ENCODE measurements at regions not wholly inside any gene's neighbourhood (a gene's known extent, or its start where the extent isn't known, plus 50 kb on each side); places are given as distances from the start of the nearest gene placed in this dataset.

GRCh38 chr5:167168971-167169370 lies 1122.5 kb upstream of the WWC1 start:
- Histone ChIP-seq H2BK5ac (ENCODE audit: low read depth, low read length, poor library complexity, severe bottlenecking) (no peak overlapping the region), H4K91ac (ENCODE audit: low read length) (no peak overlapping the region), H3K27ac (ENCODE audit: low read length, poor library complexity, severe bottlenecking) (no peak overlapping the region), H2BK120ac (ENCODE audit: low read depth, low read length) (no peak overlapping the region), H2AFZ (ENCODE audit: low read depth, low read length) (no peak overlapping the region), H2BK15ac (ENCODE audit: low read depth, poor library complexity, severe bottlenecking) (no peak overlapping the region), H3K9ac (ENCODE audit: low read length) (no peak overlapping the region), H3K14ac (ENCODE audit: low read length in 2 of 2) (no peak overlapping the region), H3K4ac (ENCODE audit: low read depth in 1 of 2, low read length in 2 of 2) (no peak overlapping the region), H2AK5ac (ENCODE audit: low read length, severe bottlenecking) (no peak overlapping the region), H3K36me3 (ENCODE audit: control insufficient read depth in 1 of 2, insufficient read depth in 2 of 2, low read depth in 1 of 2, low read length in 2 of 2) (no peaks in the 10 kb centered on the region), H3K27me3 (ENCODE audit: control insufficient read depth in 1 of 2, insufficient read depth in 1 of 2, low read length in 2 of 2) (no peaks in the 10 kb centered on the region), H3K18ac (ENCODE audit: low read depth in 1 of 2, low read length in 2 of 2) (no peak overlapping the region), H2BK12ac (ENCODE audit: low read length in 2 of 2) (no peak overlapping the region), H4K8ac (ENCODE audit: low read length) (no peak overlapping the region), H3K4me2 (ENCODE audit: low read length, poor library complexity, severe bottlenecking) (no peak overlapping the region), H3K79me1 (replicated peaks; ENCODE audit: low read length, poor library complexity, severe bottlenecking) (no peaks in the 10 kb centered on the region), H3K4me1 (ENCODE audit: control insufficient read depth, insufficient read depth, low read depth, low read length) (no peaks in the 10 kb centered on the region), H3K4me3 (ENCODE audit: insufficient read depth in 1 of 2, low read depth in 1 of 2, low read length in 2 of 2) (no peak overlapping the region), H3K9me3 (ENCODE audit: control insufficient read depth, low read length) (no peaks in the 10 kb centered on the region), H3K23ac (ENCODE audit: low read length in 2 of 2) (no peak overlapping the region)
- DNase-seq: no peak
- 91% methylated on average over 6 of the region's 6 CpGs for WGBS

GRCh38 chr5:167171056-167171455 lies 1120.4 kb upstream of the WWC1 start:
- H3K23ac ChIP-seq (ENCODE audit: low read length in 2 of 2): no peak overlapping the region
- no peaks in the 10 kb centered on the region for H3K27me3 ChIP-seq (ENCODE audit: control insufficient read depth in 1 of 2, insufficient read depth in 1 of 2, low read length in 2 of 2)
- H2BK12ac ChIP-seq (ENCODE audit: low read length in 2 of 2): no peak overlapping the region
- no peak overlapping the region for H2BK5ac ChIP-seq (ENCODE audit: low read depth, low read length, poor library complexity, severe bottlenecking)
- H3K27ac ChIP-seq (ENCODE audit: low read length, poor library complexity, severe bottlenecking): no peak overlapping the region
- H2BK120ac ChIP-seq (ENCODE audit: low read depth, low read length): no peak overlapping the region
- no peaks in the 10 kb centered on the region for H3K9me3 ChIP-seq (ENCODE audit: control insufficient read depth, low read length)
- no peak overlapping the region for H2BK15ac ChIP-seq (ENCODE audit: low read depth, poor library complexity, severe bottlenecking)
- no peak overlapping the region for H3K4me3 ChIP-seq (ENCODE audit: insufficient read depth in 1 of 2, low read depth in 1 of 2, low read length in 2 of 2)
- H3K18ac ChIP-seq (ENCODE audit: low read depth in 1 of 2, low read length in 2 of 2): no peak overlapping the region
- H3K4ac ChIP-seq (ENCODE audit: low read depth in 1 of 2, low read length in 2 of 2): no peak overlapping the region
- no peak for DNase-seq
- no peak overlapping the region for H3K4me2 ChIP-seq (ENCODE audit: low read length, poor library complexity, severe bottlenecking)
- H3K9ac ChIP-seq (ENCODE audit: low read length): no peak overlapping the region
- H3K36me3 ChIP-seq (ENCODE audit: control insufficient read depth in 1 of 2, insufficient read depth in 2 of 2, low read depth in 1 of 2, low read length in 2 of 2): no peaks in the 10 kb centered on the region
- 90% methylated on average over 3 of the region's 3 CpGs for WGBS
- no peak overlapping the region for H3K14ac ChIP-seq (ENCODE audit: low read length in 2 of 2)
- no peaks in the 10 kb centered on the region for H3K79me1 ChIP-seq (replicated peaks; ENCODE audit: low read length, poor library complexity, severe bottlenecking)
- no peak overlapping the region for H2AFZ ChIP-seq (ENCODE audit: low read depth, low read length)
- H3K4me1 ChIP-seq (ENCODE audit: control insufficient read depth, insufficient read depth, low read depth, low read length): no peaks in the 10 kb centered on the region
- H4K8ac ChIP-seq (ENCODE audit: low read length): no peak overlapping the region
- H4K91ac ChIP-seq (ENCODE audit: low read length): no peak overlapping the region
- H2AK5ac ChIP-seq (ENCODE audit: low read length, severe bottlenecking): no peak overlapping the region

- Histone ChIP-seq H3K27ac (ENCODE audit: low read length, poor library complexity, severe bottlenecking) (no peak overlapping the region), H3K18ac (ENCODE audit: low read depth in 1 of 2, low read length in 2 of 2) (no peak overlapping the region), H3K9ac (ENCODE audit: low read length) (no peak overlapping the region), H3K4me2 (ENCODE audit: low read length, poor library complexity, severe bottlenecking) (no peak overlapping the region), H2AFZ (ENCODE audit: low read depth, low read length) (no peak overlapping the region), H2BK12ac (ENCODE audit: low read length in 2 of 2) (no peak overlapping the region), H3K27me3 (ENCODE audit: control insufficient read depth in 1 of 2, insufficient read depth in 1 of 2, low read length in 2 of 2) (no peaks in the 10 kb centered on the region), H2BK15ac (ENCODE audit: low read depth, poor library complexity, severe bottlenecking) (no peak overlapping the region), H3K9me3 (ENCODE audit: control insufficient read depth, low read length) (no peaks in the 10 kb centered on the region), H2BK5ac (ENCODE audit: low read depth, low read length, poor library complexity, severe bottlenecking) (no peak overlapping the region), H3K23ac (ENCODE audit: low read length in 2 of 2) (no peak overlapping the region), H3K14ac (ENCODE audit: low read length in 2 of 2) (no peak overlapping the region), H3K36me3 (ENCODE audit: control insufficient read depth in 1 of 2, insufficient read depth in 2 of 2, low read depth in 1 of 2, low read length in 2 of 2) (no peaks in the 10 kb centered on the region), H4K91ac (ENCODE audit: low read length) (no peak overlapping the region), H3K79me1 (replicated peaks; ENCODE audit: low read length, poor library complexity, severe bottlenecking) (no peaks in the 10 kb centered on the region), H3K4me3 (ENCODE audit: insufficient read depth in 1 of 2, low read depth in 1 of 2, low read length in 2 of 2) (no peak overlapping the region), H3K4ac (ENCODE audit: low read depth in 1 of 2, low read length in 2 of 2) (no peak overlapping the region), H4K8ac (ENCODE audit: low read length) (no peak overlapping the region), H2AK5ac (ENCODE audit: low read length, severe bottlenecking) (no peak overlapping the region), H2BK120ac (ENCODE audit: low read depth, low read length) (no peak overlapping the region), H3K4me1 (ENCODE audit: control insufficient read depth, insufficient read depth, low read depth, low read length) (no peaks in the 10 kb centered on the region)
- DNase-seq: no peak
- WGBS: 84% methylated on average over 4 of the region's 4 CpGs
Observed at GRCh38 chr5:167177736-167178135, 1113.7 kb upstream of the WWC1 start.

- no peak overlapping the region for H3K27ac ChIP-seq (ENCODE audit: low read length, poor library complexity, severe bottlenecking)
- DNase-seq: no peak
- H3K18ac ChIP-seq (ENCODE audit: low read depth in 1 of 2, low read length in 2 of 2): no peak overlapping the region
- WGBS: 97% methylated on average over 6 of the region's 7 CpGs
- H3K79me1 ChIP-seq (replicated peaks; ENCODE audit: low read length, poor library complexity, severe bottlenecking): no peaks in the 10 kb centered on the region
- H3K9ac ChIP-seq (ENCODE audit: low read length): no peak overlapping the region
- H3K14ac ChIP-seq (ENCODE audit: low read length in 2 of 2): no peak overlapping the region
- H4K8ac ChIP-seq (ENCODE audit: low read length): no peak overlapping the region
- H2BK15ac ChIP-seq (ENCODE audit: low read depth, poor library complexity, severe bottlenecking): no peak overlapping the region
- H2BK5ac ChIP-seq (ENCODE audit: low read depth, low read length, poor library complexity, severe bottlenecking): no peak overlapping the region
- no peaks in the 10 kb centered on the region for H3K9me3 ChIP-seq (ENCODE audit: control insufficient read depth, low read length)
- H2AFZ ChIP-seq (ENCODE audit: low read depth, low read length): no peak overlapping the region
- no peak overlapping the region for H3K4me2 ChIP-seq (ENCODE audit: low read length, poor library complexity, severe bottlenecking)
- H3K27me3 ChIP-seq (ENCODE audit: control insufficient read depth in 1 of 2, insufficient read depth in 1 of 2, low read length in 2 of 2): no peaks in the 10 kb centered on the region
- H3K23ac ChIP-seq (ENCODE audit: low read length in 2 of 2): no peak overlapping the region
- H3K4ac ChIP-seq (ENCODE audit: low read depth in 1 of 2, low read length in 2 of 2): no peak overlapping the region
- no peak overlapping the region for H4K91ac ChIP-seq (ENCODE audit: low read length)
- no peak overlapping the region for H2AK5ac ChIP-seq (ENCODE audit: low read length, severe bottlenecking)
- H3K4me1 ChIP-seq (ENCODE audit: control insufficient read depth, insufficient read depth, low read depth, low read length): no peaks in the 10 kb centered on the region
- H2BK120ac ChIP-seq (ENCODE audit: low read depth, low read length): no peak overlapping the region
- H3K36me3 ChIP-seq (ENCODE audit: control insufficient read depth in 1 of 2, insufficient read depth in 2 of 2, low read depth in 1 of 2, low read length in 2 of 2): no peaks in the 10 kb centered on the region
- no peak overlapping the region for H3K4me3 ChIP-seq (ENCODE audit: insufficient read depth in 1 of 2, low read depth in 1 of 2, low read length in 2 of 2)
- H2BK12ac ChIP-seq (ENCODE audit: low read length in 2 of 2): no peak overlapping the region
Observed at GRCh38 chr5:167180906-167181305, 1110.5 kb upstream of the WWC1 start.
